NCI-H748 treated with DMSO at 0.1 percent for 48 hours (cell line): ENCODE measurements at regions not wholly inside any gene's neighbourhood (a gene's known extent, or its start where the extent isn't known, plus 50 kb on each side); places are given as distances from the start of the nearest gene placed in this dataset.
"Not testable (repeated sequence)": the region's sequence is repeated elsewhere in the genome, so short reads cannot be mapped to it uniquely, and the experiment has no call there.

Experiments used
- DNase-seq: peaks from one replicate; lab custom pipeline; 2025; lab: John Stamatoyannopoulos, UW

DNA sequence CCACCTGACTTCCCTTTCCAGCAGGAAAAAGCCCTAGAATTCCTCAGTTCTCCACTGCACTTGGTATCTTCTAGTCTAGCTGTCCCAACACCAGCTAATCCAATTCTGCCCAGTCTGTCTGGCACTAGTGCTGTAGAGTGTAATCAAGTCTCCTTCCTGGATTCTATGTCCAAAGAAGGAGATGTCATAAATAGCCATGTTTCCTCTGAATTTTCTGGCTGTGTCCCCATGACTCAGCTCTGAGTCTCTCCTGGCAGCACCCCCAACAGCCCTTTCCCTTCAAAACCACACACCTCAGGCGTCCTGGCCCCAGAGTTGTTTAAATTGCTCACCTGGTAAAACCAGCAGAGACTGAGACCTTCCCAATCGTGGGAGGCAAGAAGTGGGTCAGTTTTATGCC is 197.2 kb downstream of the GRXCR1 start:
- no peak for DNase-seq

DNA sequence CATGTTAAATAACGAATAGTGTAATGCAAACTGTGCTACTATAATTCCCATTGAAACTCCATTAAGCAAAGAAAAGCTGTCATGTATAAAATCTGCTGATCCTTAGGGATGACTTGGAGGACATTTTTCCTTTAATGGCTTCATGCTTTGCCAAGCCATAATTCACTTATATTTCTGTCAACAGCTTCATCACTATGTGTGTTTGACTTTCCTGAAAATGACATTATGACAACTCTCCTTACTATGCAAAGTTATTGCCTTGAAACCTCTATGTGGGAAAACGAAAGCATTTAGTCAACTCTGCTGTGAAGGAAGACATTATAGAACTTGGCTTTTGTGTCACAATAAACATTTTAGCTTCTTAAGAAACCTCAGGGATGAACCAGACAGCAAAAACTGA is 210.5 kb downstream of the GRXCR1 start:
- no peak for DNase-seq

DNA sequence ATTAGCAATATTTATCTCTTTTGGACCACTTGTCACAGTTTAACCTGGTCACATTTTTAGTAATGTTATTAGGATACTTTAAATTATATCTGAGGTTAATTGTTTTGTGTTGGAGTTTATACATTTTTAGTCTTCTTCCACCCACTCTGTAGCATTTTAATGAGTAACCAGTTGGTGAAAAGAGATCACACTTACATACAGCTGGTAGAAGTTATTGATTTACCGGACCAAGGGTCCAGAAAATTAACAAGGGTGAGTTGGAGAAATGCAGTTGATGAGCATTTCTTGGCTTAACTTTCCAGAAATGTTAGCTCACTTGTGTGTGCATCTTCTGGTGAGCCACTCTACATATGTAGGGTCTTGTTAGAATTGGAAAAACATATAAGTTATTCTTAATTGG is 219.6 kb downstream of the GRXCR1 start:
- DNase-seq, result no peak

DNA sequence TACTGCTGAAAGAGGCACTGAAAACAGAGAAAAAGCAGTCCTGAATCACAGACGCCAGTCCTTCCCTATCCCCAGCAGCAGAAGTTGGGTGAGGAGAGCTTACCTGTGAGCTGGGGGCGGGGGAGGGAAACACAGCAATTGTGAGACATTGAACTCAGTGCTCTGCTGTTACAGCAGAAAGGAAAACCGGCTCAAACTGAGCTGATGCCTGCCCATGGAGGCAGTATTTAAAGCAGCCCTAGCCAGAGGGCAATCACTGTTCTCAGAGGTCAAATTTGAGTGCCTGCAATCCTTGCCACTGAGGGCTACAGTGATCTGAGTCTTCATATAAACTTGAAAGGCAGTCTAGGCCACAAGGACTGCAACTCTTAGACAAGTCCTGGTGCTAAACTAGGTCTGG is 220.7 kb downstream of the GRXCR1 start:
- DNase-seq, result no peak

DNA sequence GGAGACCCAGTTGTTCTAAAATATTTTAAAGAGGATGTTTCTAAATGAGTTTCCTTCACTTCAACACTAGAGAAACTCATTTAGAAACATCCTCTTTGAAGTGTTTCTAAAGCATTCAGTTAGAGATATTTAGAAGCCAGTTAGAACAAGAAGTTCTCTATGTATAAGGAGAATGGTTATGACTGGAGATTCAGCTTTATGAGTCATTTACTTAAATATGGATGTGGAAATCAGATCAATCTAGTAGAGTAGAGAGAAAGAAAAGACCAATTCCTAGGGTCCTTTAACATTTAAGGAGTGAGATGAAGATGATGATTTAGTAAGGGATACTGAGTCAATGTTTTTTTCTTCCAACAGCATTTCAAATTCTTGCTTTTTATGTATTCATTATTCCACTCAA is 234.1 kb downstream of the GRXCR1 start:
- DNase-seq, result no peak

DNA sequence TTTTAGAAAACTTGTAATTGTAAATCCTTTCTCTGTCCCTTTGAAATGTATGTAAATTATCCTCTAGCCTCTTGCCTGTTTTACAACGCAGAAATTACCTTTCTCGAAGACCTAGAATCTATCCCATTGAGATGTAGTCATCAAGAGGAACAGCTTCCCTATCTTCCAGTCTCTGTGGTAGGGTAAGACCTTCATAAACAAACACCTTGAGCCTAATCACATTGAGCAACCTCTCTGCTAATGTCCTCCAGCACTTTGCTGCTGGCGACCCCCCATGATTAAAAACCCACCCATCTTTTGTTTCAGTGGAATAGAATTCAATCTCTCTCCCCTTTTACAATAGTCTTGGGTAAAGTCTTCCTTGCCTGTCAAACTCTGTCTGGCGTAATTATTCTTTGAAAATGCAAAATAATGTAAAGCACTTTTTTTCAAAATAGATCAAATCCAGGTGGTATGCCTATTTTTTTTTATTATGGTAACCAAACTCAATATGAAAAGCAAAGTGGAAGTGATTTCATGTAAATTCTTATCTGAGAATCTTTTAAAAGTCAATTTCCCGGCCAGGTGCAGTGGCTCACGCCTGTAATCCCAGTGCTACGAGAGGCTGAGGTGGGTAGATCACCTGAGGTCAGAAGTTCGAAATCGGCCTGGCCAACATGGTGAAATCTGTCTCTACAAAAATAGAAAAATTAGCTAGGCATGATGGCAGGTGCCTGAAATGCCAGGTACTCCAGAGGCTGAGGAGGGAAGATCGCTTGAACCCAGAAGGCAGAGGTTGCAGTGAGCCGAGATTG is 237.9 kb downstream of the GRXCR1 start:
- DNase-seq, result no peak

DNA sequence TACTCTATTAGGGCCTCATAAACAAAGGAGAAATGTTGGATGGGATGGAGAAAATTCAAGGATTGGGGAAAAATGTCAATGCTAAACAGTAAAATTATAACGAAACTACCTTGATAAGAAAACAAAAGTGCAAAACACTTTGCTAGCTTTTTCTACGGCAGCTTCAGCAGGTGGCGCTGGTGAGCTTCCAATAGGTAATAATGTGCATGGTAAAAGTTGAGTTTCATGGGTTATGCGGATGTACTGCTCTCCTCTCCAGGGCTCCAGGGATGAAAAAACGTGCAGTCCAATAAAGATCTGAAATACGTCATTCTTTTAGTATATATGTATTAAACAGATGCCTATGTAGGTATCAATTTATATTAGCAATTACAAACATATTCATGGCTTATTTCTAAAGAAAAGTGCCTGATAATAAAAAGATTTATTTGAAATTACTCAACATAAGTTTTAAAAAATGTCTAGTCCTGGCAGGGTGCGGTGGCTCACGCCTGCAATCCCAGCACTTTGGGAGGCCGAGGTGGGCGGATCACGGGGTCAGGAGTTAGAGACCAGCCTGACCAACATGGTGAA is 239.6 kb downstream of the GRXCR1 start:
- peak; percentile 2 for DNase-seq

DNA sequence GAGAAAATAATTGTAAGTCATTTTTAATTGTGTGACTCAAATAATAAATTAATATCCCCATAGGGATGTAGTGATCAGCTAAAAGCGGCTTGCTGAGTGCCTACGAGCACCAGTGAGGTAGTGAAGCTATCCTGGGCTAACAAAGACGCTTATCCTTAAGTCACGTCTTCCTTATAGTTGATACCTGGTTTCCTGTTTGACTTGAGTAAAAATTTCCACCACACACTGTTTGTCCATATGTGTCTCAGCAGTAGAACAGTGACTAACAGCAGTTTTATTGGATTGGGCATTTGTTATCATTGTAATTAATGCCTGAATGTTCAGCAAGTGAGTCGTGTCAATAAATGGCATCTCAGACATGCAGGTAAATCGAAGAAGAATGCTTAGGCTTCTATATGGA is 241.1 kb downstream of the GRXCR1 start:
- no peak for DNase-seq

DNA sequence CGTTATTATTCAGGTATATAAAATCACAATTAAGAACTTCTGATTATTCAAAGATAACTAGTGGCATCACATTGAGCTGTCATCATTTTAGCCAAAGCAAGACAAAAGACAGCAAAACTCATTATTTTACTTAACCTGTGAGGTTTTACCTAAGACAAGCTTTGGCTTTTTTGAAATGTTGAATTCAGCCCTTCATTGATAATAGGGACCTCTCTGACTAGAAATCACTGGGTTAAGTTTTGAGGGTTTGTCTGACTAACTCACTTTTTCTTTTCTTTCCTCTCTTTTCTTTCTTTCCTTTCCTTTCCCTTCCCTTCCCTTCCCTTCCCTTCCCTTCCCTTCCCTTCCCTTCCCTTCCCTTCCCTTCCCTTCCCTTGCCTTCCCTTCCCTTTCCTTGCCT is 244.2 kb downstream of the GRXCR1 start:
- DNase-seq, result no peak

DNA sequence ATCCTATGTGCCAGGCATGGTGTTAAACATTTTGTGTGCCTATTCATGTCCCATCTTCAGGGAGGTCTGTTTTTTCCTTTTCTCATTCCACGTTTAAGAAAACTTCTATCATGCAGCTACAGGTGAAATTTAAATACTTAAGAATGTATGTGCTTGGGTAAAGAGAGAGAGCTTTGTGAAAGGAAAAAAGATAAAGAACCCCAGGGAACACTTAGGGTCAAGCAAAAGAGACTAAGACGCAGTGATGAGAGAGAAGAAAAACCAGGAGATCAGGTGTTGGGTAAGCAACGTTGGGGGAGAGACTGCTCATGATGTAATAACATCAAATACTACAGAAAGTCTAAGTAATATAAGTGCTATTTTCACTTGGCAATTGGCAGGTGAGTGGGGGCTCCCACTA is 253.7 kb downstream of the GRXCR1 start:
- DNase-seq, result no peak

DNA sequence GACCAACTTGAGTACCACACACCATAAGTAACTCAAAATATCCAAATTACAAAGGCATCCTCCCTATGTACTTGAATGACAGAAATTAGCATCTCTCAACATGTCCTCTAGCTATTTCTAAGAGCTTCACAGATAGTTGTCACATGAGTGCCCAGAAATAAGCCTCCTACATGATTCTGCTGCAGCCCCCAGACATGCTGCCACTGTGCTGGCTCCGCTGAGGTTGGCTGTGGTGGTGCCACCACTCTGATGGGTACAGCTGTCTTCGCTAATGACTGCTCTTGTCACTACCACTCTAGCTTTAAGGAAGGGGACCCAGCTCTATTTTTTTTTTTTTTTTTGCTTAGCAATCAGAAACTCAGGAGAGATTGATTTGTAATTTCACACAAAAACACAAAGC is 256.0 kb downstream of the GRXCR1 start:
- DNase-seq, result no peak

DNA sequence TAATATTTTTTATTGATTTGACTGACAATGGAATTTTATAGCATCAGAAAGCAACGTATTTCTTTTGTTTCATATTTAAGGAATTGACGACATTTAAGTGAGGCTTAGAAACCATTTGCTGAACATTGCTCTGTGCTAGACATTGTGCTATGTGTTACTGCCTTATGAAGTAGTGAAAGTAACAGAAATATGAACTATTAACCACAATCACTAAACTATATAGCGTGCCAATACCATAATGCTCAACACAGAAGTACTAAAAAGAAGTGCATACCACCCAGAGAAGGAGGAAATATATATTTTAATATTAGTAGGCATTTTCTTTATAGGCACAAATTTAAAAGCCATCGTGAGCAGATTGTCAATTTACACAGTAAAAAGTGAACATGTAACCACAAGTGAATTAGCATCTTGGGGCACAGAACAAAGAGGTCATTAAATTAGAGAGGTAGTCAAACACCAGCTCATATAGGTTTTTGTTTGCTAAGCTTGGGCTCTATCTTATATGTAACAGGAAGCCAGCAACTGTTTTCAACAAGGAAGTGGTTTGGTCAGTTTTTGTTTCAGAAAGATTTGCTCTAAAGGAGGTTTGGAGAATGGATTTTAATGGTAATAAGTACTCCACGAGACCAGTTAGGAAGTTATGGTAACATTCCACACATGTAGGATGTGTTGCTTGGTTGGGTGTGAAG is 270.7 kb downstream of the GRXCR1 start:
- peak; percentile 11 for DNase-seq

DNA sequence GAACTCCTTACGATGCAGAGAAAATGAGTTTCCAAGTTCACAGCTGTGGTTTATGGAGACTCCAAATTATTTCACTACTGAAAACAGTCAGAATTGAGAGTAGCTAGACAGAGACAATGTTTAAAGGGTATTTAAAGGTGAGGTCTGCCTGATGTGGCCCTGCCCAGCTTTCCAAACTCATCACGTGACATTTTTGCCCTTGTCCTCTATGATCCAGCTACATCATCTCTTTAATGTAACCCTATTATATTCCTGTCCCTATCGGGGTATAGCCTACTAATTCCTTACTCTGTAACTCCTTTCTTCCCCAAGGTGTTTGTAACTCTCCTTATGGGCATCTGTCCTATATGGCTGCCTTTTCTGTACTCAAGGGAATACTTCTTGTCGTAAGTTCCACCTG is 297.2 kb downstream of the GRXCR1 start:
- DNase-seq, result no peak

DNA sequence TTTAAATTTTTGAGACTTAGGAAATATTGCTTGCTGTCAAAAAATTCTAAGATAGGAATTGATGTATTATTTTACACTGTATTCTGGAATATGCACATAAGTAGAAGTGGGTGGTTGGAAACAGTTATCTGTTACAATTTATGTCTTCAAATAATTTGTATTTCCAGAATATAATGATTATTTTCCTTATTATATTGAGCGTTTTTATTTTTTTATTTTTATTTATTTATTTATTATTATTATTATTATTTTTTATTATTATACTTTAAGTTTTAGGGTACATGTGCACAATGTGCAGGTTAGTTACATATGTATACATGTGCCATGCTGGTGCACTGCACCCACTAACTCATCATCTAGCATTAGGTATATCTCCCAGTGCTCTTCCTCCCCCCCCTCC is 320.1 kb downstream of the GRXCR1 start:
- DNase-seq, result not testable (repeated sequence)

DNA sequence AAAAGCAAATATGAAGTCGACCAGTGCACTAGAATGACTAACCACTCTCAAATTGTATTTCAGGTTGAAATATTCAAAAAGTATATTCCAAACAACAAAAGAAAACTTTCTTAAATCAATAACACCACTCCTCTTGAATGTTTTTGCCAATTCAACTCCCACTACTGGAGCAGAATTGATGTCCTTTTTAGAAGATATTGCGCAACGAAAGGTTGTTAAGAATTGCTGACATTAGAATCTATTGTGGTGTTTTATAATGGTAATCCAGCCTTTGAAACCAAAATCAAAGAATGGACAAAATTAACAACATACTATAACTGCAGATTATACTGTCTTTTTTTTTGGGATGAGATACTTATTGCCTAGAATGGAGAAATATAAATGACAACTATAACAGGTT is 331.3 kb downstream of the GRXCR1 start:
- DNase-seq, result no peak

DNA sequence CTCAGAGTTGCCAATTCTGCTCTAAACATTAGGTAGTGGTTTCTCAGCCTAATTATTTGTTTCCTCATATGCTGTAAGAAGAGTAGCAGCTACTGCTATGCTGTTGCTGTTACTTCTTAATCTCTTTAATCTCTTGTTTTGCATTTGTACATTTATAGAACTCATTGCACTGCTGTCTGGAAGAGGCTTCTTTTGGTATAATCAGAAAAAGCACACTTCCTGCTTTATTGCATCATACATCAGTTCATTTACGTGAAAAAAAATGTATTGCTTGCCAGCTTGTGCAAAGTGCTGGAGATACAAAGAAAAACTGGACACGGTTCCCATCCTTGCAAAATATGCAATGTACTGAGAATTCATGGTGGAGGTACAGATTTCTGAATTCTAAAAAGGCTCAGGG is 332.0 kb downstream of the GRXCR1 start:
- no peak for DNase-seq

DNA sequence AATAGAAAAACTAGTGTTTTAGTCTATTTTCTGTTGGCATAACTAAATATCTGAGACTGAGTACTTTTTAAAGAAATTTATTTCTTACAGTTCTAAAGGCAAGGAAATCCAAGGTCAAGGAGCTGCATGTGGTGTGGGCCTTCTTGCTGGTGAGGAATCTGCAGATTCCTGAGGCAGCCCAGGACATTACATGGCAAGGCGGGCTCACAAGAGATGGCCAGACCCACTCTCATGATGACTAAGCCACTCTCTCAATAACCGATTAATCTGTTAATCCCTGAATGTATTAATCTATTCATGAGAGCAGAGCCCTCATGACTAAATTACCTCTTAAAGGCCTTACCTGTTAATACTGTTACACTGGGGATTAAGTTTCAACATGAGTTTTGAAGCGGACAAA is 340.8 kb downstream of the GRXCR1 start:
- DNase-seq, result no peak

DNA sequence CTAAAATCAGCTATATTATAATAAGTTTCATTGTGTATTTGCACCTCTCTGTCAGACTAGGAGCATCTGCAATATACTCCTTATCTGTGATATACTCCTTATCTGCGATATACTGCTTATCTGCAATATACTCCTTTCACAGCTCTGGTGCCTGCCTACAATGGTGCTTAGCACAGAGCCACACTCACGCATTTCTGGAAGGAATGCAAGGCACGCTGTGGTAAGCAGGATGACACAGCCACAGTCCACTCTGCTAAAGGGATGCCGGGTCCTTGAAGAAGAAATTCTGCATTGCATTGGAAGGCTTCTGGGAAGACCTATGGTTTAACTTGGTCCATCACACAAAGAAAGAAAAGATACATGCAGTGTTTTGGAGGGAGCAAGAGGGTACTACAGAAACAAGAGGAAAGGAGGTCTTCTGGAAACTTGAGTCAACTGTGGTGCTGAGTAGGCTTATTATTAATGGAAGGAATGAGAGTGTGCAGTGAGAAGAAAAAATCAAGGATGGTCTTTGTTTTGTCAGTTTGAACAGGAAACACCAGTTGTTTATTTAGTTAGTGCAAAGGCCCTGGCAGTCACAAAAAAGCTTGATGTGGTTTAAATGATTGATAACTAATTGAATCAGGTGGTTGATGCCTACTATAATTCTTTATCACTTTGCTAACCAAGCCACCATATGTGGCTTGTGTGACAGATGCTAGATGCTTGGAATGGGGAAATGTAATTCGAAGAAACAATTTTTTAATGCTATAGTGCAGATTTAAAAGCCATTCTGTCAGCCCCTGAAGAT is 342.3 kb downstream of the GRXCR1 start:
- DNase-seq, result no peak

DNA sequence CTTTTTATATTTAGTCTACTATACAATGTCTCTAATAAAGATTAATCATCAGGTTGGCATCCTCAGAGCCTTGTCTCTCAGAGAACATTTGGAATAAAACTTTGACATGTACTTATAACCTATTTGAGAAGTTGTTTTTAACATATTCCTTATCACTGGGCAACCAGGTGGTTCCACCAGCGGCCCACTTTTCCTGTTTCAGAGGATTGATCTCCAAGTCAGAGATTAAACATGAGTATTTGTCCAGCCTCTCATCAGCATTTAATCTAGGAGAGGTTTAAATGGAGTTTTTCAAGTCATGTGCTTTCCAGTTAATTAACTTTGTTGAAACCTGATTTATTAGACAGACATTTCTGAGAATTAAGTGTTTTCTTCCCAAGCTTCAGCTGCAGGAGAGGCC is 345.5 kb downstream of the GRXCR1 start:
- no peak for DNase-seq

DNA sequence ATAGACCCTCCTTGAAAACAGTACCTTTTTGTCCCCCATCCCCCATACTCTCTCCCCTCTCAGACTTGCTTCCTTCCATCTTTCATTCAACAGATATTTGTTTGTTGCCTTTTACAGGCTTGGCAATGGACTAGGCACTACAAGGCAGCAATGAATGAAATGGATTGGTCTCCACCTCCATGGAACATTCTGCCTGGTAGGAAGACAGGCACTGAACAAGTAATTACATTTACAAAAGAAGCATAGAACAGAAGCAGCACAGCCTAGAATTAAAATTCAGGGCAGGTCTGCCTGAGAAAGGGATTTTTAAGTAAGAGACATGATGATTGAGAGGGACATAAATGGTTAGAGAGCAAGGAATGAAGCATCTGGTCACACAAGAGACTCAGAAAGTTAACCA is 346.1 kb downstream of the GRXCR1 start:
- no peak for DNase-seq

DNA sequence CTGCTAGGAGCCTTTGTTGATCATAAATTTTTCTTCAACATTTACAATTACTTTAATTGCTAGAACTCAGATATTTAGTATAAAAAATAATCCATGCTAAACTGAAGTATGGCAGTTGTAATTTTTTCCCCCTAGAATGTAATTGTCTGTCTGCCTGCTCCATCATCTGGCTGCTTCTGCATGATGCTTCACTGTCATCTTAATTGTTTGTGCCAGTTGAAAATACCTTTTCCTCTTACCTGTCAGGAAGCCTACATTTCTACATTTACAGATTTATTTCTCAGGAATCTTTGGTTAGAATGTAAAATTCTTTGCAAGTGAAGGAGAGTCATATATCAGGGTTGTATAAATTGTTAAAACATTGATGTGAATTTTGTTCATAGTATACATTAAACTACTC is 348.6 kb downstream of the GRXCR1 start:
- DNase-seq, result no peak

DNA sequence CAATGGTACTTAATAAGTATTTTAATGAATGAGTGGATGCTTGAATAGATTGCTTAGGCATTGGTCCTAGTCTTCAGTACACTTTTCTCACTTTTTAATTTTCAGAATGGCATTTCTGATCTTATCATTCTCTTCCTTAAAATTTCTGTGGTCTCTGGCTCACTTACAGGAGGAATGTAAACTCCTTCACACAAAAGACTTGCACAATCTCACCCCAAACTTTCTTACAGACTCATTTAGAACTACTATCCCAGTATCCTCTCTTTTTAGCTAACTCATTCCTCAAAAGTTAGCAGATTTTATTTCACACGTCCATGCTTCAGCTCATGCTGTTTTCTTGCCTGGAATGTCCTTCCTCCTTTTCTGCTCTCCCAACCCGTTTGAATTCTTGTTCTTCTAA is 350.1 kb downstream of the GRXCR1 start:
- DNase-seq, result no peak
